HEK293 (cell line): ENCODE measurements at regions not wholly inside any gene's neighbourhood (a gene's known extent, or its start where the extent isn't known, plus 50 kb on each side); places are given as distances from the start of the nearest gene placed in this dataset.

Experiments
- CTCF ChIA-PET: fragments of 350-600 bp; formaldehyde crosslinking; extraction: SDS; loops from one replicate; lab custom pipeline; 2021; ENCODE audit warnings: antibody characterized with exemption; lab: Yijun Ruan, JAX
- POLR2A ChIA-PET: fragments of 300-600 bp; formaldehyde crosslinking; extraction: SDS; loops from one replicate; lab custom pipeline; 2020; ENCODE audit warnings: antibody characterized with exemption, inconsistent platforms; lab: Yijun Ruan, JAX
- H3K27ac ChIP-seq: fragments of 200-500 bp; sonication (Bioruptor generic); 2 replicates; pipeline ENCODE4 v1.5.1; 2014; ENCODE audit warnings: low read depth, low read length, control low read depth, inconsistent platforms; ENCODE audit errors: extremely low read depth
- H3K36me3 ChIP-seq, 2 experiments: fragments of 200-500 bp in 1 of 2; sonication (Bioruptor generic) in 1 of 2; 1 replicate in 1 of 2; 2 replicates in 1 of 2; pipeline ENCODE4 v1.5.1; 2014 to 2017; ENCODE audit warnings: inconsistent platforms in 2 of 2, low read length in 2 of 2; ENCODE audit not compliant: control insufficient read depth in 2 of 2, insufficient read depth in 1 of 2
- H3K4me1 ChIP-seq: fragments of 200-500 bp; sonication (Bioruptor generic); 2 replicates; pipeline ENCODE4 v1.5.1; 2014; ENCODE audit warnings: mild to moderate bottlenecking, low read length, inconsistent platforms; ENCODE audit not compliant: control insufficient read depth, insufficient read depth
- H3K4me3 ChIP-seq: 2 replicates; pipeline ENCODE4 v1.5.1; 2011; ENCODE audit warnings: low read depth, mild to moderate bottlenecking, control low read depth, low read length, moderate library complexity
- H3K9me3 ChIP-seq: fragments of 200-500 bp; sonication (Bioruptor generic); 2 replicates; pipeline ENCODE4 v1.5.1; 2014; ENCODE audit warnings: low read depth, low read length, inconsistent platforms; ENCODE audit not compliant: control insufficient read depth, insufficient read depth
- KLF16 ChIP-seq: fragments of 450-650 bp; formaldehyde crosslinking; IDR thresholded peaks from 2 replicates; pipeline ENCODE4 v1.5.1; 2017; ENCODE audit warnings: missing biosample characterization, missing genetic modification characterization
- REPIN1 ChIP-seq: fragments of 450-650 bp; formaldehyde crosslinking; IDR thresholded peaks from 2 replicates; pipeline ENCODE4 v1.5.1; 2017; ENCODE audit warnings: missing biosample characterization, missing genetic modification characterization, low read depth
- ZBTB1 ChIP-seq: fragments of 450-650 bp; formaldehyde crosslinking; IDR thresholded peaks from 2 replicates; pipeline ENCODE4 v1.5.1; 2016; ENCODE audit warnings: missing biosample characterization, missing genetic modification characterization
- ZBTB17 ChIP-seq: fragments of 450-650 bp; formaldehyde crosslinking; IDR thresholded peaks from 2 replicates; pipeline ENCODE4 v1.5.1; 2016; ENCODE audit warnings: missing biosample characterization, missing genetic modification characterization
- ZFP3 ChIP-seq: fragments of 450-650 bp; formaldehyde crosslinking; IDR thresholded peaks from 2 replicates; pipeline ENCODE4 v1.5.1; 2016; ENCODE audit warnings: low read depth, missing biosample characterization, missing genetic modification characterization
- ZFP41 ChIP-seq: fragments of 450-650 bp; formaldehyde crosslinking; IDR thresholded peaks from 2 replicates; pipeline ENCODE4 v1.5.1; 2016; ENCODE audit warnings: missing biosample characterization, missing genetic modification characterization, borderline replicate concordance
- ZNF211 ChIP-seq: fragments of 450-650 bp; formaldehyde crosslinking; IDR thresholded peaks from 2 replicates; pipeline ENCODE4 v1.5.1; 2016; ENCODE audit warnings: low read depth, missing biosample characterization, missing genetic modification characterization
- ZNF311 ChIP-seq: fragments of 450-650 bp; formaldehyde crosslinking; IDR thresholded peaks from 2 replicates; pipeline ENCODE4 v1.5.1; 2017; ENCODE audit warnings: missing biosample characterization, missing genetic modification characterization, borderline replicate concordance
- ZNF416 ChIP-seq: fragments of 450-650 bp; formaldehyde crosslinking; IDR thresholded peaks from 2 replicates; pipeline ENCODE4 v1.5.1; 2016; ENCODE audit warnings: missing biosample characterization, missing genetic modification characterization
- ZNF48 ChIP-seq: fragments of 450-650 bp; formaldehyde crosslinking; IDR thresholded peaks from 2 replicates; pipeline ENCODE4 v1.5.1; 2016; ENCODE audit warnings: missing biosample characterization, missing genetic modification characterization
- ZNF555 ChIP-seq: fragments of 450-650 bp; formaldehyde crosslinking; conservative IDR thresholded peaks from 2 replicates; pipeline ENCODE4 v1.5.1; 2017; ENCODE audit warnings: missing biosample characterization, mild to moderate bottlenecking, missing genetic modification characterization, inconsistent platforms
- ZNF560 ChIP-seq: fragments of 450-650 bp; formaldehyde crosslinking; IDR thresholded peaks from 2 replicates; pipeline ENCODE4 v1.5.1; 2017; ENCODE audit warnings: missing biosample characterization, missing genetic modification characterization, borderline replicate concordance
- ZNF768 ChIP-seq: fragments of 450-650 bp; formaldehyde crosslinking; IDR thresholded peaks from 2 replicates; pipeline ENCODE4 v1.5.1; 2018; ENCODE audit warnings: missing biosample characterization, mild to moderate bottlenecking, missing genetic modification characterization
- ZNF785 ChIP-seq: fragments of 450-650 bp; formaldehyde crosslinking; IDR thresholded peaks from 2 replicates; pipeline ENCODE4 v1.5.1; 2016; ENCODE audit warnings: missing biosample characterization, missing genetic modification characterization
- ZNF837 ChIP-seq: fragments of 450-650 bp; formaldehyde crosslinking; IDR thresholded peaks from 2 replicates; pipeline ENCODE4 v1.5.1; 2016; ENCODE audit warnings: missing biosample characterization, missing genetic modification characterization
- TF ChIP-seq, protein P1 (sequence below): fragments of 450-650 bp; formaldehyde crosslinking; IDR thresholded peaks from 2 replicates; pipeline ENCODE4 v1.5.1; 2016; ENCODE audit warnings: missing biosample characterization, missing genetic modification characterization
- TF ChIP-seq, protein P2 (sequence below): fragments of 450-650 bp; formaldehyde crosslinking; IDR thresholded peaks from 2 replicates; pipeline ENCODE4 v1.5.1; 2016; ENCODE audit warnings: missing biosample characterization, missing genetic modification characterization
- TF ChIP-seq, protein P3 (sequence below): fragments of 450-650 bp; formaldehyde crosslinking; IDR thresholded peaks from 2 replicates; pipeline ENCODE4 v1.5.1; 2016; ENCODE audit warnings: missing biosample characterization, missing genetic modification characterization
- TF ChIP-seq, protein P4 (sequence below): fragments of 450-650 bp; formaldehyde crosslinking; IDR thresholded peaks from 2 replicates; pipeline ENCODE4 v1.5.1; 2017; ENCODE audit warnings: missing biosample characterization, missing genetic modification characterization
- TF ChIP-seq, protein P5 (sequence below): fragments of 450-650 bp; formaldehyde crosslinking; IDR thresholded peaks from 2 replicates; pipeline ENCODE4; 2016; ENCODE audit warnings: missing biosample characterization, missing genetic modification characterization

DNA sequence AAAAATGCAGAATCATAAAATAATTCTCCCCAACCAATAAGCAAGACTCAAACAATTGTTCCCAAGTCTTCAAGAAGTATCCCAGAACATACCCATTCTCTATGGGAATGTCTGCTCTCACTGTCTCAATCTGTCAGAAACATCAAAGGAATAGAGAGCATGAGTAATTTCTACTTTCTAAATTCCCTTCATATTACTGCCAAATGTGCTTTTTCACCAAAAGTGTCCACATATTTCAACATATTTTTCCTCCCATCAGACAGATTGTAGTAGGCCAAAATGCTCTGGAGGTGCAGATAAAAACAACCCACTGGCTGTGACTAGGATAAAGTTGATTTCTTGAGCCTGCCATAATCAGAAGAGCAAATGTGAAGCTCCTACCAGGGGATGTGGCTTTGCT is 692.0 kb upstream of the FAM241A start:
- no peaks in the 10 kb centered on the region for H3K9me3 ChIP-seq
- POLR2A ChIA-PET, result no interaction called here
- no peaks in the 10 kb centered on the region for H3K4me1 ChIP-seq
- no peak for TF ChIP-seq REPIN1 (tag by site-specific recombination)
- TF ChIP-seq, all 188 proteins: peak for 0
- Histone ChIP-seq H3K36me3 (no peaks in the 10 kb centered on the region), H3K27ac (no peak overlapping the region), H3K4me3 (no peak overlapping the region)
- CTCF ChIA-PET, result interaction anchor here (0.6 kb wide), 1 partner anchor 346 kb away, joined by 3 read pairs; no protein-coding TSS in a partner anchor

DNA sequence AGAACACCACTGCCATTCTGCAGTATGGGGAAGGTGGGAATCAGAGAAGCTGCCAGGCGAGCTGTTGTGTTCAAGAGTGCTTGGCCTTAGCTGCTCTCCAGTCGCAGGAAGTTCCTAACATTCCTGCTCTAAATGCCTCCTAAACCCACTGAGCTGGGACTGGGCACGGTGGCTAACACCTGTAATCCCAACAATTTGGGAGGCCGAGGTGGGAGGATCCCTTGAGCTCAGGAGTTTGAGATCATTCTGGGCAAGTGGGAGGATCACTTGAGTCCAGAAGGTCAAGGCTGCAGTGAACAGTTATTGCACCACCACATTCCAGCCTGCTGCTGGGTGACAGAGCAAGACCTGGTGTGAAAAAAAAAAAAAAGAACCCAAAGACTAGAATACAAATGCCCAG is 690.3 kb upstream of the FAM241A start:
- H3K36me3 ChIP-seq, result no peaks in the 10 kb centered on the region
- TF ChIP-seq, protein P1, sequence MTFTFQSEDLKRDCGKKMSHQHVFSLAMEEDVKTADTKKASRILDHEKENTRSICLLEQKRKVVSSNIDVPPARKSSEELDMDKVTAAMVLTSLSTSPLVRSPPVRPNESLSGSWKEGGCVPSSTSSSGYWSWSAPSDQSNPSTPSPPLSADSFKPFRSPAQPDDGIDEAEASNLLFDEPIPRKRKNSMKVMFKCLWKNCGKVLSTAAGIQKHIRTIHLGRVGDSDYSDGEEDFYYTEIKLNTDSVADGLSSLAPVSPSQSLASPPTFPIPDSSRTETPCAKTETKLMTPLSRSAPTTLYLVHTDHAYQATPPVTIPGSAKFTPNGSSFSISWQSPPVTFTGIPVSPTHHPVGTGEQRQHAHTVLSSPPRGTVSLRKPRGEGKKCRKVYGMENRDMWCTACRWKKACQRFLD (tag by site-specific recombination), result no peak
- no peak for TF ChIP-seq ZNF211 (tag by site-specific recombination)
- no peak for TF ChIP-seq ZBTB17 (tag by site-specific recombination)
- no peak for TF ChIP-seq ZNF416 (tag by site-specific recombination)
- no peak for TF ChIP-seq ZNF555
- TF ChIP-seq ZNF48 (tag by site-specific recombination), result no peak
- TF ChIP-seq, protein P2, sequence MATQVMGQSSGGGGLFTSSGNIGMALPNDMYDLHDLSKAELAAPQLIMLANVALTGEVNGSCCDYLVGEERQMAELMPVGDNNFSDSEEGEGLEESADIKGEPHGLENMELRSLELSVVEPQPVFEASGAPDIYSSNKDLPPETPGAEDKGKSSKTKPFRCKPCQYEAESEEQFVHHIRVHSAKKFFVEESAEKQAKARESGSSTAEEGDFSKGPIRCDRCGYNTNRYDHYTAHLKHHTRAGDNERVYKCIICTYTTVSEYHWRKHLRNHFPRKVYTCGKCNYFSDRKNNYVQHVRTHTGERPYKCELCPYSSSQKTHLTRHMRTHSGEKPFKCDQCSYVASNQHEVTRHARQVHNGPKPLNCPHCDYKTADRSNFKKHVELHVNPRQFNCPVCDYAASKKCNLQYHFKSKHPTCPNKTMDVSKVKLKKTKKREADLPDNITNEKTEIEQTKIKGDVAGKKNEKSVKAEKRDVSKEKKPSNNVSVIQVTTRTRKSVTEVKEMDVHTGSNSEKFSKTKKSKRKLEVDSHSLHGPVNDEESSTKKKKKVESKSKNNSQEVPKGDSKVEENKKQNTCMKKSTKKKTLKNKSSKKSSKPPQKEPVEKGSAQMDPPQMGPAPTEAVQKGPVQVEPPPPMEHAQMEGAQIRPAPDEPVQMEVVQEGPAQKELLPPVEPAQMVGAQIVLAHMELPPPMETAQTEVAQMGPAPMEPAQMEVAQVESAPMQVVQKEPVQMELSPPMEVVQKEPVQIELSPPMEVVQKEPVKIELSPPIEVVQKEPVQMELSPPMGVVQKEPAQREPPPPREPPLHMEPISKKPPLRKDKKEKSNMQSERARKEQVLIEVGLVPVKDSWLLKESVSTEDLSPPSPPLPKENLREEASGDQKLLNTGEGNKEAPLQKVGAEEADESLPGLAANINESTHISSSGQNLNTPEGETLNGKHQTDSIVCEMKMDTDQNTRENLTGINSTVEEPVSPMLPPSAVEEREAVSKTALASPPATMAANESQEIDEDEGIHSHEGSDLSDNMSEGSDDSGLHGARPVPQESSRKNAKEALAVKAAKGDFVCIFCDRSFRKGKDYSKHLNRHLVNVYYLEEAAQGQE (tag by site-specific recombination), result no peak
- TF ChIP-seq, protein P3, sequence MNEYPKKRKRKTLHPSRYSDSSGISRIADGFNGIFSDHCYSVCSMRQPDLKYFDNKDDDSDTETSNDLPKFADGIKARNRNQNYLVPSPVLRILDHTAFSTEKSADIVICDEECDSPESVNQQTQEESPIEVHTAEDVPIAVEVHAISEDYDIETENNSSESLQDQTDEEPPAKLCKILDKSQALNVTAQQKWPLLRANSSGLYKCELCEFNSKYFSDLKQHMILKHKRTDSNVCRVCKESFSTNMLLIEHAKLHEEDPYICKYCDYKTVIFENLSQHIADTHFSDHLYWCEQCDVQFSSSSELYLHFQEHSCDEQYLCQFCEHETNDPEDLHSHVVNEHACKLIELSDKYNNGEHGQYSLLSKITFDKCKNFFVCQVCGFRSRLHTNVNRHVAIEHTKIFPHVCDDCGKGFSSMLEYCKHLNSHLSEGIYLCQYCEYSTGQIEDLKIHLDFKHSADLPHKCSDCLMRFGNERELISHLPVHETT (tag by site-specific recombination), result no peak
- TF ChIP-seq ZNF837, result no peak
- no peak for TF ChIP-seq KLF16 (tag by site-specific recombination)
- TF ChIP-seq ZNF311, result no peak
- no peak for TF ChIP-seq ZNF560 (tag by site-specific recombination)
- TF ChIP-seq, protein P4, sequence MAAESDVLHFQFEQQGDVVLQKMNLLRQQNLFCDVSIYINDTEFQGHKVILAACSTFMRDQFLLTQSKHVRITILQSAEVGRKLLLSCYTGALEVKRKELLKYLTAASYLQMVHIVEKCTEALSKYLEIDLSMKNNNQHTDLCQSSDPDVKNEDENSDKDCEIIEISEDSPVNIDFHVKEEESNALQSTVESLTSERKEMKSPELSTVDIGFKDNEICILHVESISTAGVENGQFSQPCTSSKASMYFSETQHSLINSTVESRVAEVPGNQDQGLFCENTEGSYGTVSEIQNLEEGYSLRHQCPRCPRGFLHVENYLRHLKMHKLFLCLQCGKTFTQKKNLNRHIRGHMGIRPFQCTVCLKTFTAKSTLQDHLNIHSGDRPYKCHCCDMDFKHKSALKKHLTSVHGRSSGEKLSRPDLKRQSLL (tag by site-specific recombination), result no peak
- TF ChIP-seq, protein P5, sequence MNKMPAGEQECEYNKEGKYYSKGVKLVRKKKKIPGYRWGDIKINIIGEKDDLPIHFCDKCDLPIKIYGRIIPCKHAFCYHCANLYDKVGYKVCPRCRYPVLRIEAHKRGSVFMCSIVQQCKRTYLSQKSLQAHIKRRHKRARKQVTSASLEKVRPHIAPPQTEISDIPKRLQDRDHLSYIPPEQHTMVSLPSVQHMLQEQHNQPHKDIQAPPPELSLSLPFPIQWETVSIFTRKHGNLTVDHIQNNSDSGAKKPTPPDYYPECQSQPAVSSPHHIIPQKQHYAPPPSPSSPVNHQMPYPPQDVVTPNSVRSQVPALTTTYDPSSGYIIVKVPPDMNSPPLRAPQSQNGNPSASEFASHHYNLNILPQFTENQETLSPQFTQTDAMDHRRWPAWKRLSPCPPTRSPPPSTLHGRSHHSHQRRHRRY (tag by site-specific recombination), result no peak
- no peak for TF ChIP-seq ZFP41
- no peak for TF ChIP-seq ZNF785 (tag by site-specific recombination)
- no peak for TF ChIP-seq ZFP3 (tag by site-specific recombination)
- no peak for TF ChIP-seq ZBTB1 (tag by site-specific recombination)
- no peak for TF ChIP-seq ZNF768 (tag by site-specific recombination)
- TF ChIP-seq, all 188 proteins: peak for 0
- CTCF ChIA-PET, result no interaction called here
- Histone ChIP-seq H3K4me1 (no peaks in the 10 kb centered on the region), H3K27ac (no peak overlapping the region), H3K9me3 (no peaks in the 10 kb centered on the region), H3K4me3 (no peak overlapping the region)
- POLR2A ChIA-PET, result interaction anchor here (0.7 kb wide), 1 partner anchor 38 kb away, joined by 3 read pairs; no protein-coding TSS in a partner anchor
